HG03159 (cell line): ENCODE measurements at regions not wholly inside any gene's neighbourhood (a gene's known extent, or its start where the extent isn't known, plus 50 kb on each side); places are given as distances from the start of the nearest gene placed in this dataset.
"Not testable (repeated sequence)": the region's sequence is repeated elsewhere in the genome, so short reads cannot be mapped to it uniquely, and the experiment has no call there.

Experiments used
- ATAC-seq: cut with Tn5 transposase; IDR thresholded peaks from one replicate; pipeline ENCODE4 v1.9.1; 2021; ENCODE audit warnings: mild to moderate bottlenecking, moderate library complexity; ENCODE audit not compliant: unreplicated experiment

GRCh38 chr2:16182841-16183240, 242.5 kb downstream of the MYCN start:
- ATAC-seq, result no peak

DNA sequence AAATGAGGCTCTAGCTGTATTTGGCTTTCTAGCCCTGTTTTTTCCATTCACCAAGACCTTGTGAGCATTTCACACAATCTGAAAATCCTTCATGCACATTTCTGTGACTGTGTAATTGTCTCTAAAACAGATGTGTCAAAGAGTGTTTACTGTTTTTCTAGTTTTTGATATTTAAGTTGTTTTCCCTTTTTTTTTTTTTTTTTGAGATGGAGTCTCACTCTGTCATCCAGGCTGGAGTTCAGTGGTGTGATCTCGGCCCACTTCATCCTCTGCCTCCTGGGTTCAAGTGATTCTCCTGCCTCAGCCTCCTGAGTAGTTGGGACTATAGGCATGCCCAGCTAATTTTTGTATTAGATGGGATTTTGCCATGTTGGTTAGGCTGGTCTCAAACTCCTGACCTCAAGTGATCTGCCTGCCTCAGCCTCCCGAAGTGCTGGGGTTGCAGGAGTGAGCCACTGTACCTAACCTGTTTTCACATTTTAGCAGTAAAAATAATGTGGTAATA, 242.0 kb downstream of the MYCN start:
- not testable (repeated sequence) for ATAC-seq

- no peak for ATAC-seq
Observed at GRCh38 chr2:16181741-16182090, 241.4 kb downstream of the MYCN start.

DNA sequence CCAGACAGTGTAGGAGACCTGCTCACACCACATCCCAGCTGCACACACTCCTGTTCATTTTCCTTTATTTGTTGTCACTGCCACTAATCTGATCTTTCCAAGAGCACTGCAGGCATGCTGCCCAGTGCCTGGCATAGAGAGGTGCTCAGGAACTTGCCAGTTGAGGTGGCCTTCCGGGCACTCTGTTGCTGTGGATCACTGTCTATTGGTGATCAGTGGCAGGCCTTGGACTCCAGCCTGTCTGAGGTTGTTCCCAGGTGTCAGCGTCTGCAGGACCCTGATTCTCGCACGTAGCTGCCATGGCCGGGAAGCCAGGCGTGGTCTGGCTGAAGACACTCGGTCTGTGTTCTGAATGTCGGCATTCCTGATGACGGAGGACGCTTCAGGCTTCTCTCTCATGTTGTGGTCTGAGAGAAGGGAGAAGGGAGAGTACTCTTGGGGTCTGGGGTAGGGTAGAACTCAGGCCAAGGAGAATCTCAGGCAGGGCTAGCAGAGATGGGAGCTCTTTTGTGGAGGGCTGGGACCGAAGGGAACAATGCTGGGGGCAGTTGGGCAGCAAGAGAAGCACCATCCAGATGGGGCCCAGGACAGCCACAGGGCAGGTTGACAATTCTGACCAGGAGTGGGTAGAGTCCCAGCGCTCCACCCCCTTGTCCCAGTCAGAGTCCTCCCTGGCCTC, 240.9 kb downstream of the MYCN start:
- ATAC-seq, result no peak

DNA sequence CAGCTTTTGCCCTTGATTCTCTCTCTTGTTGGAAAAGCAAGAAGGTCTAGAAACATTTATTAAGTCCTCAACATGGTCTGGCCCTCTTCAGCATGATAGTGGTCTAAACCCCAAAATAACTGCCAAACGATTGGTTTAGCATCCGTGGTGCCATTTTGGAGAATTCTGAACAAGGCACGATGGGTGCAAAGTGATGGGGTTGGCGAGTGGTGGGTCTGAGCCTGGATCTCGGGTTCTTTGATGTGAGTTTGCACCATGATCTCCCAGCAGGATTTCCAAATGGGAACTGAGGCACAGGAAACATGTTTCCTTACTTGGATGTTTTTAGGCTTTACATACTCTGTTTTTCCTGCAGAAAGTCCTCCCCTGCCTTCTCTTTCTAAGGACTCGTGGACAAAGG, 240.3 kb downstream of the MYCN start:
- no peak for ATAC-seq

DNA sequence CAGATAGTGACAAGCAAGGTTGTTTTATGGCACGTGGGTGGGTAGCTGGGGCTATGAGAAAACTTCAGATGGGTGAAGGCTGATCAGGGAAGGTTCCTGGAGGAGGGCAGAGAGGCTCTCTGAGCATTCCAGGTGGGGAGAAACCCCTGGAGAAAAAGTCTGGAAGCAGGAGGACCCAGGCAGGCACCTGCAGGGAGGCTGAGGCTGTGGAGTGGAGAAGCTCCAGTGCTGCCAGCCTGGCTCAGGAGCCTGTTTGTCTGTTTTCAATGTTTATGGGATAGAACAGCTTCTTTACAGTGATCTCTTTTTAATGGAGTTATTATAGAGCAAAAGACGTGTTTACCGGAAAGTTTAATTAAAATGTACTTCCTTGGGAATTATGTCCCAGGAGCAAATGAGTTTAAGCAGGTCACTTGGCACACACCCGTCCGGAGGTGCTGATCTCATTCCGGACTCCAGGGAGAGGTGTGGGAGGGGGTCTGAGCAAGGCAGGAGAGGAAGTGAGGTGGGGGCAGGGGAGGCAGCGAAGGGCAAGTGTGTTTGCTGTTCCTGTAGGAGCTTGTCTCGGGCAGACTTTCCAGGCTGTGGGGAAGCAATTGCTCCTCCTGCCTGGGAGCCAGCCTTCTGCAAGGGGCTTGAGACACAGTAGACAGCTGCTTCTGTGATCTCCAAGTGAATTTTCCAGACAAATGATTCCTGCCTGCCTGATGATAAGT, 239.5 kb downstream of the MYCN start:
- ATAC-seq, result no peak

GRCh38 chr2:16178551-16179130, 238.3 kb downstream of the MYCN start:
- ATAC-seq, result no peak

DNA sequence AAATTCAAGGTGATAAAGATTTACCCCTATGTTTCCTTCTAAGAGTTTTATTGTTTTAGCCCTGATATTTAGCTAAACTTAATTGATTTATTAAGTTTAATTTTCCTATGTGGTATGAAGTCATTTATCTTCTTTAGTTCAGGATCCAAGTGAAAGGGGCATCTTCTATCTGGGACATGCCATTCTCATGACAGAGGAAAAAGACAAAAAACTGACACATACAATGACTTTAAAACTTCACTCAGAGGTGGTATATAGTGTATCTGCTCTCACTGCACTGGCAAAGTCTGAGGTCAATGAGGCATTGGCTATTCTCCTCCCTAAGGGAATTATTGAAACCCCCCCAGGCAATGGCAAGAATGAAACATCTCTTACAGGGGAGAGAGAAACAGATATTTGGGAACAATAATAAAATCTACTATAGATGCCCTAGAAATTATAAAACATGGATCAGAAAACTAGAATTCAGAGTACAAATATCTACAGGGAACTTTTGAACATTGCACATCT, 237.4 kb downstream of the MYCN start:
- no peak for ATAC-seq

DNA sequence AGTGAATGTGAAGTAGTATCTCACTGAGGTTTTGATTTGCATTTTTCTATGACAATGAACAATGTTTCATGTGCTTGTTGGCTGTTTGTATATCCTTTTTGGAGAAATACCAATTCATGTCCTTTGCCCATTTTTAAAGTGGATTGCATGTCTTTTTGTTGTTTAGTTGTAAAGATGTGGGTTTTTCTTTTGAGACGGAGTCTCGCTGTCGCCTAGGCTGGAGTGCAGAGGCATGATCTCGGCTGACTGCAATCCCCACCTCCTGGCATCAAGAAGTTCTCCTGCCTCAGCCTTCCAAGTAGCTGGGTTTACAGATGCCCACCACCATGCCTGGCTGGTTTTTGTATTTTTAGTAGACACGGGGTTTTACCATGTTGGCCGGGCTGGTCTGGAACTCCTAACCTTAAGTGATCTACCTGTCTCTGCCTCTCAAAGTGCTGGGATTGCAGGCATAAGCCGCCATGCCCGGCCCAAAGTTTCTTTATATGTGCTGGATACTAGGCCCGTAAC, 236.7 kb downstream of the MYCN start:
- no peak for ATAC-seq

DNA sequence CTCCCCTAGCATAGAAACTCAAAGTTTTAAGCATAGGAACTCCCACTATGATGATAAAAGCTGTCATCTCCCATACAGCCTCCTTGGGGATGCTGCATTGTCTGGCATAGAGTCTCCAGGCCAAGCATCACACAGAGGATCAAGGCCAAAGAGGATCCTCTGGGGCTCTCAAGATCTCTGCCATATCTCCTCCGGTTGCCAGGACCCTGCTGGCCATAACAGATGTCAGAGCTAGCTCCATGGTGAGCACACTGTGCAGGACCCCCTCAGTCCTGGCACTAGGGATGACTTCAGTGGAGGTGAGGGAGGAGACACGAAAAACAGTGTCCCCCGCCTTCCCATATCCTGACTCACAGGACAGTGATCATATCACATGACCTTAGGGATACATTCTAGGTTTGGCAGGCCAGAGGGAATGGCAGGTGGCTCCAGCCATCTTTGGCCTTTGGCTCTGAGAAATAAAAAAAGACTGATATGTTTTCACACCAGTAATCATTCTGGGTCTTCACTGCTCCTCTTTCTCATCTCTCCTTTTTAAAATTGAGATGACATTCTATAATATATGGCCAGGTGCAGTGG, 235.0 kb downstream of the MYCN start:
- no peak for ATAC-seq

DNA sequence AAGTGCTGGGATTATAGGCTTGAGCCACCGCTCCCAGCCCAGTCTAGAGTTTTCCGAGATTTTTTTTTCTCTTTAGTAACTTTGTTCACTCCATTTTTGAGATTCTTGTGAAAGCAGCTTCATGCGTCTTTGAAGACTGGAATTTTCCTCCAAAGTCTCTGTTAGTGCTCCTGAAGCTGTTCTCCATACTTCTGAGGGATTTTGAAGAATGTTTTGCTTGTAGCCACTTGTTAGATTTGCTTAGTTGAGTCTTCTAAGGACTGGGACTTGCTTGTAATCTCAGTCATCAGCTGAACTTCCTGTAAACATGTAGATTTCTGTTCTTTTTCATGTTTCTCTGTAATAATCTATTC, 234.3 kb downstream of the MYCN start:
- ATAC-seq, result no peak

DNA sequence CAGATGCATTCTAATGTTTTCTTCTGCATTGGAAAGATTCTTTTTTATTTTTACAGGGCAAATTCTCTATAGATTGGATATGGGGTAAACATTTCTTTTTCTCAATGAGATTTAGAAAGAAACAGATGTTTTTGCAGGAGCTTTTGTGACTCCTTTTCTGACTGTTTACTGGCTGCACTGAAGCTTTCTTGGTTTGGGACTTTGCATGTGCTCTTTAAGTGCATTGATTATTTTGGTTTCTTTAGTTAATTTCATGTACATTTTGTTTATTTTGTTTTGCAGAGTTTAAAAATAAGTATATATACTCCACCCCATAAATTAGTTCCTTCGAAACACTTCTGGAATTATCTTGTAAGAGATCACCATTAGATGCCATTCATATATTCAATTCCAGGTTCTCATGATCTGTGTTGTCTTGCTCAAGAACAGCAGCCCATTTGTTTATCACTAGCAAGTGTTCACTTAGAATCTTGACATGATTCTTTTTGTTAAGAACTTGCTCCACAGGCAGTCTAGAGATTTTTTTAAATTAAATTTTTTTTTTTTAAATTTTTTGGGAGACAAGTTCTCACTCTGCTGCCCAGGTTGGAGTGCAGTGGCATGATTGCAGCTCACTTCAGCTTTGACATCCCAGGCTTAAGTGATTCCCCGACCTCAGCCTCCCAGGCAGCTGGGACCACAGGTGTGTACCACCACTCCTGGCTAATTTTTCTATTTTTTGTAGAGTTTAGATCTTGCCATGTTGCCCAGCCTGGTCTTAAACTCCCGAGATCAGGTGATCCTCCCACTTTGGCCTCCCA, 233.7 kb downstream of the MYCN start:
- no peak for ATAC-seq

DNA sequence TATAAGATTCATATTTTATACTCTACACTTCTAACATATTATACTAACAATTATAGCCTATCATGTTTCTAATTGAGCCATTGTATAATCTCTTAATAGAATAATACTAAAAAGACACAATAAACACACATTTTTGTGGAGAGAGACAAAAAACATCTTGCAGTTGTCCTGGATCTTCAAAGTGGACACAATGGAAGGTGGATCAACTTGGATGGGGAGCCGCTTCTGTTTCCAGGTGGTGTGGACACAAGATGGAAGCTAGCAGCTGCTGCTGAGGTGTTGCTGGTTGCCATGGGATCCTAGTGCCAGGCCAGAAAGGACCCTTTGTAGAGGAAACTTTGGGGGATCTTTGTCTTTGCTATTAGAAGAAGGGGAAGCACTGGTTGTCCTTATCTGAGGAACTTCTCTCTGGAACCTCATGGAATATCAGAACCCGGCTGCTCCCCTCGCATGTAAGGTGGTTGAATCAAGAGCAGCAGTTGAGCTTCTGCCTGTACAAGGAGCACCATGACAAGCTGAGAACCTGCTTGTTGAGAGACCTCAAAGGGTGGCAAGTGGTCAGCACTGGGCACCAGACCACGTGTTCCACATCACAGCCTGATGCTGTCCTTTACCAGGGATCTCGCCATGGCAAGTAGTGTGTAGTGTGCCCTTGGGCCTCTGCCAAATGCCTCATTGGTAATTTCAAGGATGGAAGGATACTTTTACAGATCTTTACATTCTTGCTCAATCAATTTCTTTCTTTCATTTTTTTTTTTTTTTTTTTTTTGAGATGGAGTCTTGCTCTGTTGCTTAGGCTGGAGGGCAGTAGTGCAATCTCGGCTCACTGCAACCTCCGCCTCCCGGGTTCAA, 232.2 kb downstream of the MYCN start:
- no peak for ATAC-seq

- no peak for ATAC-seq
Observed at GRCh38 chr2:16171425-16171920, 231.1 kb downstream of the MYCN start.

DNA sequence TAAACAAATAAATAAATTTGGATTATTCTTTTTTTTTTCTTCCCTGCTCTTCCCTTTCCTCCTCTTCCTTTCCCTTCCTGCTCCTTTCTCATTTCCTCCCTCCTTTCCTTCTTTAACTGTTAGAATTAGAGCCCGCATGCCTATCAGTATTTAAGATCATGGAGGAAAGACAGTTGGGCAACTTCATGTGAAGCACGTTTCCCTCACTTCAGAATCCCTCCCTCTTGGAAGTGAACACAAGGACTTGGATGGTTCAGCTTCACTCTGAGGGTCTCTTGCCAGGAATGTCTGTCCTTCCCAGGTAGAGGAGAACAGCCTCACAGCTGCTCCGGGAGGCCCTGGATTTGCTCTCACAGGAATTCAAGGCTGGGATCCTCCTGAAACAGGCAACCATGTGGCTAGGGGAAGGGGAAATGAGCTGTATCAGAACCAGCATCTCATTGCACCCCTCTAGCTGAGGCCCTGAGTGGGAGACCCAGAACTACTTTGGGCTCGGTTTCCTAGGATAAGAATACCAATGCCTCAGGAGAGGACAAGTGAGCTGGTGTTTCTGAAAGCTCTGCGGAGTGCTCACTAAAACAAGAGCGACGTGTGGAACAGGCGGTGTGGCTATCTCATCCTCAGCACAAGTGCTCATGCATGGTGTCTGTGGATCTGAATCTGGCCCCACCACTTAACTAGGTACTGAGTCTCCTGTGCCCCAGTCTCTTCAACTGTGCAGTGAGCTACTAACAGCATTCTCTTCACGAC, 230.5 kb downstream of the MYCN start:
- ATAC-seq, result no peak

GRCh38 chr2:16169381-16169960, 229.1 kb downstream of the MYCN start:
- ATAC-seq, result no peak

DNA sequence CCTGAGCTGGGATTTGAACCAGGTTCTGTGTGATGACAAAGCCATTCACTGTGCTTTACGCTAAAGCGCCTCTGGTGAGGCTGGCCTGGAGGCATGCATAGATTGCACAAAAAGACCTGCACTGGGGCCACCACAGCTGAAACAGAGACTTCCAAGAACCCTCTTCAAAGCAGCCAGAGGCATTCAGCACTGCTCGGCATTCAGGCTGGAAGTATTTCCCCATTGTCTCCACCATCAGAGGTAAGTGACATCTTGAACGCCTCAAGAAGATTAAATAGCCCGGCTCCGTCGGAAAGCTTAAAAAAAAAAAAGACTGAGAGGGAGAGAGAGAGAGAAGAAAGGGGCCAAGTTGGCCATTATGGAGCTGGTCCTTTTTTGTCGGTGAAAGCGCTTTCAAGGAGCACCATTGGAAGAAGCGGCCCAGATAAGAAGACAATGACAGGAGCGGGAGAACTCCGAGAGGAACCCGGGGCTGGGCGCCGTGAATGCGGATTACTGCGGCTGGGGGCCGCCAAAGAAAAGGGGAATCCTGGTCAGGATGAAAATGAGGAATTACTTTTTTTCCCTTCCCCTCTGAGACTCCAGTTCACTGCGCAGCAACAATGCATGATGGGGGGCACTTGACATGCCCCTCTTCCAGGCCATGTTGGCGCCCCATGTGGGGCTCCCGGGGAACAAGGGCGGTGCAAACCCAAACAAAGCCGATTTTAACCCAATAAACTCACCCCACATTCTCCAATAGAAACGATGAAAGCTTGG, 228.3 kb downstream of the MYCN start:
- ATAC-seq, result no peak
